ENCODE measurements at regions not wholly inside any gene's neighbourhood (a gene's known extent, or its start where the extent isn't known, plus 50 kb on each side); places are given as distances from the start of the nearest gene placed in this dataset.
"Not testable (repeated sequence)": the region's sequence is repeated elsewhere in the genome, so short reads cannot be mapped to it uniquely, and the experiment has no call there.

- no peaks in the 10 kb centered on the region for H3K27me3 Mint-ChIP-seq (ENCODE audit: low read depth)
- H3K27ac Mint-ChIP-seq = peak overlapping the region in 1 of 3 experiments; percentile 63
- H3K4me1 Mint-ChIP-seq = peaks cover 21% of the 10 kb centered on the region
- TF ChIP-seq CTCF (IDR thresholded peaks at IDR 0.05; ENCODE audit: unreplicated experiment in 3 of 3) = peak; percentile 21 to 43 (median 42)
- peak overlapping the region in 1 of 3 experiments; percentile 28 for H3K4me3 Mint-ChIP-seq
- H3K9me3 Mint-ChIP-seq = peaks cover 4% of the 10 kb centered on the region
- H3K36me3 Mint-ChIP-seq (ENCODE audit: low read depth) = no peaks in the 10 kb centered on the region
Measured at GRCh38 chr12:93990832-93991803, 157.3 kb upstream of the PLXNC1 start.

GRCh38 chr12:93991829-93992461 is 156.4 kb upstream of the PLXNC1 start:
- H3K9me3 Mint-ChIP-seq = peaks cover 1% of the 10 kb centered on the region

GRCh38 chr12:93994721-93995120 is 153.7 kb upstream of the PLXNC1 start:
- Mint-ChIP-seq H3K36me3 (ENCODE audit: low read depth) (no peaks in the 10 kb centered on the region), H3K27me3 (ENCODE audit: low read depth) (no peaks in the 10 kb centered on the region), H3K9me3 (peaks cover 14% of the 10 kb centered on the region), H3K4me3 (no peak overlapping the region), H3K27ac (no peak overlapping the region), H3K4me1 (peaks cover 19% of the 10 kb centered on the region)
- no peak for TF ChIP-seq CTCF (IDR thresholded peaks at IDR 0.05; ENCODE audit: unreplicated experiment in 3 of 3)

More at GRCh38 chr12:93991829-93992461, 156.4 kb upstream of the PLXNC1 start:
- no peak overlapping the region for H3K27ac Mint-ChIP-seq
- TF ChIP-seq CTCF (IDR thresholded peaks at IDR 0.05; ENCODE audit: unreplicated experiment in 3 of 3) = no peak
- H3K4me3 Mint-ChIP-seq = no peak overlapping the region
- no peaks in the 10 kb centered on the region for H3K27me3 Mint-ChIP-seq (ENCODE audit: low read depth)
- H3K36me3 Mint-ChIP-seq (ENCODE audit: low read depth) = no peaks in the 10 kb centered on the region
- peaks cover 21% of the 10 kb centered on the region for H3K4me1 Mint-ChIP-seq

- no peak overlapping the region for H3K27ac Mint-ChIP-seq
Measured at GRCh38 chr12:93996321-93996720, 152.1 kb upstream of the PLXNC1 start.

GRCh38 chr12:94001691-94002090 is 146.7 kb upstream of the PLXNC1 start:
- no peaks in the 10 kb centered on the region for H3K27me3 Mint-ChIP-seq (ENCODE audit: low read depth)
- H3K4me3 Mint-ChIP-seq = no peak overlapping the region
- H3K27ac Mint-ChIP-seq = no peak overlapping the region
- TF ChIP-seq CTCF (IDR thresholded peaks at IDR 0.05; ENCODE audit: unreplicated experiment in 3 of 3) = no peak
- peaks cover 39% of the 10 kb centered on the region for H3K9me3 Mint-ChIP-seq
- H3K36me3 Mint-ChIP-seq (ENCODE audit: low read depth) = peaks cover 5% of the 10 kb centered on the region
- H3K4me1 Mint-ChIP-seq = no peaks in the 10 kb centered on the region

More at GRCh38 chr12:93996321-93996720, 152.1 kb upstream of the PLXNC1 start:
- H3K27me3 Mint-ChIP-seq (ENCODE audit: low read depth) = no peaks in the 10 kb centered on the region
- H3K36me3 Mint-ChIP-seq (ENCODE audit: low read depth) = no peaks in the 10 kb centered on the region
- H3K9me3 Mint-ChIP-seq = peaks cover 14% of the 10 kb centered on the region
- no peak overlapping the region for H3K4me3 Mint-ChIP-seq
- H3K4me1 Mint-ChIP-seq = peaks cover 6% of the 10 kb centered on the region
- TF ChIP-seq CTCF (IDR thresholded peaks at IDR 0.05; ENCODE audit: unreplicated experiment in 3 of 3) = no peak

- H3K4me1 Mint-ChIP-seq; H3K27ac Mint-ChIP-seq; H3K4me3 Mint-ChIP-seq; H3K27me3 Mint-ChIP-seq (ENCODE audit: low read depth); H3K36me3 Mint-ChIP-seq (ENCODE audit: low read depth): not testable (repeated sequence)
- peaks cover 42% of the 10 kb centered on the region for H3K9me3 Mint-ChIP-seq
Measured at GRCh38 chr12:94002925-94003324, 145.5 kb upstream of the PLXNC1 start.

- not testable (repeated sequence) for H3K4me3 Mint-ChIP-seq; H3K4me1 Mint-ChIP-seq; H3K27me3 Mint-ChIP-seq (ENCODE audit: low read depth); H3K27ac Mint-ChIP-seq; H3K36me3 Mint-ChIP-seq (ENCODE audit: low read depth)
- peaks cover 27% of the 10 kb centered on the region for H3K9me3 Mint-ChIP-seq
Measured at GRCh38 chr12:94007833-94008232, 140.5 kb upstream of the PLXNC1 start.
